HG03439 (cell line): ENCODE measurements at regions not wholly inside any gene's neighbourhood (a gene's known extent, or its start where the extent isn't known, plus 50 kb on each side); places are given as distances from the start of the nearest gene placed in this dataset.

Experiments used
- ATAC-seq: cut with Tn5 transposase; IDR thresholded peaks from one replicate; pipeline ENCODE4 v1.9.1; 2021; ENCODE audit warnings: mild to moderate bottlenecking, moderate library complexity; ENCODE audit not compliant: unreplicated experiment

- ATAC-seq, result no peak
Measured at GRCh38 chr21:16519036-16519435, 789.3 kb downstream of the USP25 start.

GRCh38 chr21:16519644-16520043 lies 789.9 kb downstream of the USP25 start:
- no peak for ATAC-seq

DNA sequence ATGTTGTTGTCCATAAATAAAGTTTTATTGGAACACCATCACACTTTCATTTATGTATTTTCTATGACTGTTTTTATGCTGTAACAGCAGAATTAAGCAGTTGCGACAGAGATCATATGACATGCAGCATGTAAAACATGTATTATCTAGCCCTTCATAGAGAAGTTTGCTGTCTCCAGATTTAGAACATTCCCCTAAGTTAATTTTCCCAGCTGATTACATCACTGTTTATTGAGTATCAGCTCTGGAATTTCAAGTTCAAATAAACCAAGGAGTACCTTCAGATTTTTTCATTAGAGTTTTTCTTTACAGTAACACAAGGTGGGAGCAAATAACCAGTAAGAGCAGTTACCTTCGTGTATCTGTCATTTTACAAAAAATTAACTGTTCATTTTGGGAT lies 792.8 kb downstream of the USP25 start:
- no peak for ATAC-seq

- ATAC-seq, result no peak
Measured at GRCh38 chr21:16530656-16531055, 800.9 kb downstream of the USP25 start.

GRCh38 chr21:16532840-16533239 lies 803.1 kb downstream of the USP25 start:
- ATAC-seq, result no peak

- ATAC-seq, result no peak
Measured at GRCh38 chr21:16533692-16534407, 804.1 kb downstream of the USP25 start.

- ATAC-seq, result no peak
Measured at GRCh38 chr21:16534408-16535101, 804.8 kb downstream of the USP25 start.

GRCh38 chr21:16535102-16535422 lies 805.3 kb downstream of the USP25 start:
- no peak for ATAC-seq

DNA sequence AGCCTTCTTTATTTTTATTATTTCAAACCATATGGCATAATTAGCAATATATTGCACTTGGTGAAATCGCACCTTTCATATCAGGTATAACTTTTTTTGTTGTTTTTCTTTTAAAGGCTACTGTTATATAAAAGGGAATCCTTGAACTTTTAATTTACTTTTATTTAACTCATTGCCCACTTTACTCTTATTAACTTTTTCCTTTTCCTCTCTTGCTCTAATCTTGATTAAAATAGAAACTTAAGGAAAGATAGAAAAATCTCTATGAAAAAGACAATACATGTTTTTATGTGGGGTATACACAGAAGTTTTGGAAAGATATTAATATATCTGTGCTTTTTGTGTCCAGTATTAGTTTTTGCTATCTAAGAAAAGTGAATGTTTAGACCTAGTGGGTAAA lies 805.8 kb downstream of the USP25 start:
- ATAC-seq, result no peak

GRCh38 chr21:16536140-16536539 lies 806.4 kb downstream of the USP25 start:
- ATAC-seq, result no peak

- no peak for ATAC-seq
Measured at GRCh38 chr21:16536643-16537434, 807.1 kb downstream of the USP25 start.

DNA sequence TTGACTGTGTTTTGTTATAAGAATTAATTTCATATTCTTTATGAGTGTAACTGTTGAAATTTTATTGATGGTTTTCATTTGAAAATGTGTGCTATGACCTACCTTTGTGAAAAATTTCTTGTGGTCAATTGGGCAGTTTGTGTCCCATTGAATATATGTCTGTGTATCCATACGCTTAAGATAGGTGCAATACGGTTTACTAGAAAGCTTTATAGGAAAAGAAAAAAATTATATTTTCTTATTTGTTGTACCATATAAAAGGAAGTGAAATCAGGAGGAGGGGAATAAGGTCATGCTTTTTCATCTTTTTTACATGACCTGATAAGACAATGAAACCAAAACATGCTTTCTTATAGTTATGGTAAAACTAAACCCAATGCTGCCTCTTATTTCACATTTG lies 807.7 kb downstream of the USP25 start:
- ATAC-seq, result no peak

- no peak for ATAC-seq
Measured at GRCh38 chr21:16538405-16538804, 808.6 kb downstream of the USP25 start.

- ATAC-seq, result no peak
Measured at GRCh38 chr21:16538936-16539440, 809.2 kb downstream of the USP25 start.

DNA sequence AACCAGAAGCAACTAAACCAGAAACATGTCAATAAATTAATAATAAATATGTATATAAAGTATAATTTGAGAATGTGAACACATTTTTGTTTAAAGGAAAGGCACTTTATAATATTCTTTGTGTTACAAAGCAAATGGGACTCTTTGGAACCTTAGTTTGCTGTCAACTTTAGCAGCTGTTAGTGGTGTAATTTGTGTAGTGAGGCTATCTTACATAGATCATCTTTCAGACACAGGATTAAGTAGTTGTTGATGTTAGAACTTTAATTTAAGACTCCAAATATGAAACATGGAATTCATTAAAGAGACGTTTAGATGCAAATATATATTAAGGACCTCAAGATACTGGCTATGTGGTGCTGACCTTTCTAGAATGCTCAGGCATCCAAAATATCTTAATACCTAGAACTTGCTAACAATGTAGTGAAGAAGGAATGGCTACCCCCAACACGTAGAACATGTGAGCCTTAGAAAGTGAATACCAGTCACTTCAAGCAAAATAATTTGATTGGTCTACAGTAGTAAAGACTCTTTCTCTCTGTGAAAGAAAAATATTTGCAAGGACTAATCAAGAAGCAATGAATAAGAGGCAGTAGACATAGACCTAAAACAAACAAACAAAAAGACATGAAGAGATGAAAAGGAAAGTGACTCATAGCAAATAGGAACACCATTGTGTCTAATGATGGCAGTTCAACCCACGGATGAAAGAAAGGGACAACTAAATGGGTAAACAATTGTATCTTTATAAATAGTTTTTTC lies 811.4 kb downstream of the USP25 start:
- ATAC-seq, result no peak

DNA sequence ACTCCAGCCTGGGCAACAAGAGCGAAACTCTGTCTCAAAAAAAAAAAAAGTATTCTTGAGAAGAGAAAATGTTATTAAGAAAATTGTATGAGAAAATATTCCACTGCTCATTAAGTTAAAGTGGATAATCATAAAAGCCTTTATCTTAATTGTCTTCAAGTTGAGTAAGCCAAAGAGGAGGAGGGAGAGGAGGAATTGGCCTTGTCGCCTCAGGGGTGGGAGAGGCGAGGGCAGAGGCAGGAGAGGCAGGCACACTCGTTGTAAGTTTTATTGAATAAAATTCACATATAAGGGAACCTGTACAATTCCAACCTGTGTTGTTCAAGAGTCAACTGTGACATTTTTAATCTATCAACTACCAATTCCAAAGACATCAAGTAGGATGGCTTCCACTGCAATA lies 820.3 kb downstream of the USP25 start:
- no peak for ATAC-seq

DNA sequence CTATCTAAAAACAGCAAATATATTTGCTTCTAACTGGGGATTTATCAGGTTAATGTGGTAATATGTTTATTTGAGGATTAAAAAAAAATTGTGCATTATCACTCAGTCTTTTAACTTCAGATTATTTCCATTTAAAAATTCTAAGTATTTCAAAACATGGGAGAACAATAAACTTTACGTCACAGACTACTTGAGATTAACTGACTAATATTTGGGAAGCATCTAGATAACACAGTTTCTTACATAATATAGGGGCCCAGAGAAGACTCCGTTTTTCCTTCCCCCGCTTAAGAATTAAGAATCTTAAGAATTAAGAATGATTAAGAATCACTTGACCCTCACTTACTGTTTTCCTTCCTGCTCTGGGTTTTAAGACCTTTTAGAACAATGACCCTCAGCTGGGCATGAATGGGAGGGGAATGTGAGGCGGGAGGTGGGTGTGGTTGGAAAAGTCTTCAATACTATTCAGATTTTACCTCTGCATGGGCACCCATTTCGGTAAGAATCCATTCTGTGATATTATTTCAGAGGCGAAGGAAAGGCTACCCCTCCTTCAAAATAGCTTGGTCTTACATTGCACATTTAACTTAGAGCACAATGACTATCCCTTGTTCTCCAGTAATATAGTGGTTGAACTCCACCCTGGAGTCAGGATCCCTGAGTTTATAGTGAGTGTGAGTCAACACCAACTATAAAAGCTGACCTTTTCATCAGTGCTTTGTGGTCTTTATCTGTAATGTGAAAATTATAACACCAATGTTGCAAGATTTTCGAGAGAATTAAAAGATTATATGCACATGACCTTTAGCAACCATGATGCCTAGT lies 821.3 kb downstream of the USP25 start:
- no peak for ATAC-seq

DNA sequence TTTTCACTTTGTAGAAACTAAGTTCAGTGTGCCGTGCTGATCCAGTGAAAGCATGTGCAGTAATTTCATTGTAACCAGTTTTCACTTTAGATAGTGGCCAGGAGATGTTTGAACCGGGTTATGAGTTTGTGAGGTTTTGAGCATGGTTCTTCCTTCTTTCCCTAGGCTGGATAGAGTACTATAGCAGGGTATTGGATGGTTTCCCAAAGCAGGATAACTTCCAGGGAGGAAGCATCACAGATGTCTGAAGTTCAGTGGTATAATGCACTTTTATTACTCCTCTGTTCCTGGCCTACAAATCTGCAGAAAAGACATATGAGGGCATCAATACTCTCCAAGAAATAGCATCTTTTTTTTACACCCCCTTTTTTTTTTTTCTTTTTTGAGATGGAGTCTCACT lies 823.1 kb downstream of the USP25 start:
- ATAC-seq, result no peak

DNA sequence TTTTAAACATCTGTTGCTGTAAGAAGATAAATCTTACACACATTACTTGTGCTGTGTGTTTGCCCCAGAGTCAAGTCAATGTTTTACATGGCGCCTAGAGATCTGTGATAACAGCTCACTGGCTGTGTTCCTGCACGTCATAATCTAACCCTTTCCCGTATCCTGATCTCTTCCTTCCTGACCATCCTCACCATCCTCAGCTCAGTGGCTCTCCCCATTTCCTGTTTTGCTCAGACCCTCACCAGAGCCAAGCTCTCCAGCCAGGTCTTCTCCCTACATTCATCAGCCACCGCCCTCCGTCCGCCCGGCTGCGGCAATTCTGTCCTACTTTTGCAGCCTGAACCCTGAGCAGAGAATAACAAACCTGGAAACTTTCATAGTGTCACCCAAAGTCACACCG lies 824.7 kb downstream of the USP25 start:
- no peak for ATAC-seq

DNA sequence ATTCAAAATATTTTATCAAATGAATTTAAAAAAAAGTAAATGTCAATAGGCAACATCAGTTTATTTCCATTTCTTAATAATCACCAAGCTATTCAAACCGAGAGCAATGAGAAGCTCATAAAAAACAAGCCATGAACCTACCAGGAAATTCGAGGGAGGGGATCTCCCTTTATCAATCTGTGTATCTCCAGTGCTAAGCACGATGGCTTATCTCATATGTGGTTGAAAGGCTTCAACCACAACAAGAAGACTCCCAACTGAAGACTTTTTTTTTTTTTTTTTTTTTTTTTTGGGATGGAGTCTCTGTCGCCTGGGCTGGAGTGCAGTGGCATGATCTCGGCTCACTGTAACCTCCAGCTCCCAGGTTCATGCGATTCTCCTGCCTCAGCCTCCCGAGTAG lies 833.3 kb downstream of the USP25 start:
- ATAC-seq, result no peak
